Fibroblast of lung (primary cell): ENCODE measurements at regions not wholly inside any gene's neighbourhood (a gene's known extent, or its start where the extent isn't known, plus 50 kb on each side); places are given as distances from the start of the nearest gene placed in this dataset.

ENCODE experiments used
- CTCF ChIP-seq, 2 donors: IDR thresholded peaks in 1 of 2; conservative IDR thresholded peaks in 1 of 2; 1 replicate in 1 of 2; 2 replicates in 1 of 2; pipeline ENCODE4 v1.5.1; 2011 to 2012; ENCODE audit warnings: low read length in 2 of 2, control low read depth in 1 of 2, inconsistent platforms in 1 of 2, low read depth in 1 of 2, mild to moderate bottlenecking in 1 of 2
- EZH2 ChIP-seq: IDR thresholded peaks from 2 replicates; pipeline ENCODE4 v1.5.1; 2012; ENCODE audit warnings: low read length, control low read depth, mild to moderate bottlenecking; ENCODE audit errors: missing control alignments

GRCh38 chr6:142534484-142534883 is 232.7 kb downstream of the ADGRG6 start:
- TF ChIP-seq CTCF (conservative IDR thresholded peaks at IDR 0.05 in 1 of 2, IDR thresholded peaks at IDR 0.05 in 1 of 2; ENCODE audit: low read depth in 1 of 2, low read length in 2 of 2) (no peak), EZH2 (no peak)
